MM.1S (cell line): ENCODE measurements at regions not wholly inside any gene's neighbourhood (a gene's known extent, or its start where the extent isn't known, plus 50 kb on each side); places are given as distances from the start of the nearest gene placed in this dataset.

Source experiments
- DNase-seq: peaks from one replicate; pipeline ENCODE4 v3.0.0-alpha.2; 2015
- H2AFZ ChIP-seq: fragments of 300-600 bp; sonication (generic); 2 replicates; pipeline ENCODE4 v1.6.0; 2016; ENCODE audit warnings: antibody characterized with exemption, low read length
- H3F3A ChIP-seq: fragments of 300-600 bp; sonication (generic); 2 replicates; pipeline ENCODE4 v1.6.1; 2016; ENCODE audit warnings: mild to moderate bottlenecking, antibody characterized with exemption, low read length, moderate library complexity, mixed read lengths; ENCODE audit not compliant: insufficient read depth
- H3K27ac ChIP-seq: fragments of 300-600 bp; sonication (generic); 2 replicates; pipeline ENCODE4 v1.5.1; 2016; ENCODE audit warnings: mild to moderate bottlenecking, low read length
- H3K27me3 ChIP-seq: fragments of 300-600 bp; sonication (generic); replicated peaks from 2 replicates; pipeline ENCODE4 v1.6.0; 2016; ENCODE audit warnings: low read length; ENCODE audit not compliant: insufficient read depth
- H3K36me3 ChIP-seq: fragments of 300-600 bp; sonication (generic); replicated peaks from 2 replicates; pipeline ENCODE4 v1.6.1; 2016; ENCODE audit warnings: mild to moderate bottlenecking, low read length, mixed read lengths; ENCODE audit not compliant: insufficient read depth
- H3K4me1 ChIP-seq: fragments of 300-600 bp; sonication (generic); 2 replicates; pipeline ENCODE4 v1.6.1; 2016; ENCODE audit warnings: low read length, mixed read lengths
- H3K4me2 ChIP-seq: fragments of 300-600 bp; sonication (generic); 2 replicates; pipeline ENCODE4 v1.6.0; 2016; ENCODE audit warnings: low read depth, low read length
- H3K4me3 ChIP-seq: fragments of 300-600 bp; sonication (generic); 2 replicates; pipeline ENCODE4 v1.5.1; 2016; ENCODE audit warnings: low read length, mixed read lengths
- H3K79me2 ChIP-seq: fragments of 300-600 bp; sonication (generic); 2 replicates; pipeline ENCODE4 v1.6.1; 2016; ENCODE audit warnings: mixed run types, low read length, mixed read lengths
- H3K9ac ChIP-seq: fragments of 300-600 bp; sonication (generic); 2 replicates; pipeline ENCODE4 v1.6.1; 2016; ENCODE audit warnings: low read length, mixed read lengths
- H3K9me2 ChIP-seq: fragments of 300-600 bp; sonication (generic); replicated peaks from 2 replicates; pipeline ENCODE4 v1.6.1; 2016; ENCODE audit warnings: mild to moderate bottlenecking, low read length, mixed read lengths; ENCODE audit not compliant: insufficient read depth
- H3K9me3 ChIP-seq: fragments of 300-600 bp; sonication (generic); replicated peaks from 2 replicates; pipeline ENCODE4 v1.6.1; 2016; ENCODE audit warnings: mild to moderate bottlenecking, low read length, mixed read lengths; ENCODE audit not compliant: insufficient read depth
- H4K20me1 ChIP-seq: fragments of 300-600 bp; sonication (generic); 2 replicates; pipeline ENCODE4 v1.6.1; 2016; ENCODE audit warnings: mild to moderate bottlenecking, low read length, moderate library complexity, mixed read lengths; ENCODE audit not compliant: insufficient read depth
- EZH2 ChIP-seq: fragments of 300-600 bp; sonication (generic); optimal IDR thresholded peaks from 2 replicates; pipeline ENCODE3; 2017; ENCODE audit warnings: low read depth, mild to moderate bottlenecking, antibody characterized with exemption, low read length, mixed read lengths
- EZH2phosphoT487 ChIP-seq: fragments of 300-600 bp; sonication (generic); IDR thresholded peaks from 2 replicates; pipeline ENCODE4 v1.6.1; 2018; ENCODE audit warnings: antibody characterized with exemption, low read length
- TF ChIP-seq, protein P1 (sequence below): fragments of 300-600 bp; sonication (generic); IDR thresholded peaks from 2 replicates; pipeline ENCODE4 v1.5.1; 2016; ENCODE audit warnings: antibody characterized with exemption, low read length, mixed read lengths

GRCh38 chr2:190742431-190742830 lies 93.5 kb downstream of the NAB1 start:
- Histone ChIP-seq H3K9me3 (no peaks in the 10 kb centered on the region), H3F3A (no peaks in the 10 kb centered on the region), H3K27me3 (no peaks in the 10 kb centered on the region), H3K4me2 (no peak overlapping the region), H2AFZ (no peak overlapping the region), H3K27ac (no peak overlapping the region), H3K9me2 (no peaks in the 10 kb centered on the region), H3K9ac (no peak overlapping the region), H3K4me1 (no peaks in the 10 kb centered on the region), H3K4me3 (no peak overlapping the region), H3K79me2 (no peaks in the 10 kb centered on the region), H3K36me3 (no peaks in the 10 kb centered on the region), H4K20me1 (no peaks in the 10 kb centered on the region)
- no peak for TF ChIP-seq EZH2
- TF ChIP-seq, protein P1, sequence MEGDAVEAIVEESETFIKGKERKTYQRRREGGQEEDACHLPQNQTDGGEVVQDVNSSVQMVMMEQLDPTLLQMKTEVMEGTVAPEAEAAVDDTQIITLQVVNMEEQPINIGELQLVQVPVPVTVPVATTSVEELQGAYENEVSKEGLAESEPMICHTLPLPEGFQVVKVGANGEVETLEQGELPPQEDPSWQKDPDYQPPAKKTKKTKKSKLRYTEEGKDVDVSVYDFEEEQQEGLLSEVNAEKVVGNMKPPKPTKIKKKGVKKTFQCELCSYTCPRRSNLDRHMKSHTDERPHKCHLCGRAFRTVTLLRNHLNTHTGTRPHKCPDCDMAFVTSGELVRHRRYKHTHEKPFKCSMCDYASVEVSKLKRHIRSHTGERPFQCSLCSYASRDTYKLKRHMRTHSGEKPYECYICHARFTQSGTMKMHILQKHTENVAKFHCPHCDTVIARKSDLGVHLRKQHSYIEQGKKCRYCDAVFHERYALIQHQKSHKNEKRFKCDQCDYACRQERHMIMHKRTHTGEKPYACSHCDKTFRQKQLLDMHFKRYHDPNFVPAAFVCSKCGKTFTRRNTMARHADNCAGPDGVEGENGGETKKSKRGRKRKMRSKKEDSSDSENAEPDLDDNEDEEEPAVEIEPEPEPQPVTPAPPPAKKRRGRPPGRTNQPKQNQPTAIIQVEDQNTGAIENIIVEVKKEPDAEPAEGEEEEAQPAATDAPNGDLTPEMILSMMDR, result no peak
- no peak for TF ChIP-seq EZH2phosphoT487
- DNase-seq, result no peak

DNA sequence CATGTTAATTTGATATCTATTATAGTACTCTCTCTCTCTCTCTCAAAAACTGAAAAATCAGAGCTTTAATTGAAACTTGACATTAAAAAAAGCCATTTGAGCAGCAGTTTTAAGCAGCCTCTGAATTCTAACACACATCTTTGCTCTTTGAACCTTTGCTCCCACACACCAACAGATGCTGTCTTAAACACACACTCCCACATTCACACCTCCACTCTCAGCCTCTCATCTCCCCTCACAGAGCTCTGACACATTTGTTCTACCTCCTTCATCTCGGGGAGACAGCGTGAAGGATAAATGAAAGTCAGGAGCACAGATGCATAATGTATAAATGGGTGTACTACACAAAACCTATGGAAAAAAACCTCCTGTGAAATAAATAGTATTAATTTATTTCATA lies 95.2 kb downstream of the NAB1 start:
- Histone ChIP-seq H3K9me3 (no peaks in the 10 kb centered on the region), H3K4me3 (no peak overlapping the region), H3K9me2 (no peaks in the 10 kb centered on the region), H3K9ac (no peak overlapping the region), H3K36me3 (no peaks in the 10 kb centered on the region), H4K20me1 (no peaks in the 10 kb centered on the region), H3K27ac (no peak overlapping the region), H3K27me3 (no peaks in the 10 kb centered on the region), H2AFZ (no peak overlapping the region), H3K79me2 (no peaks in the 10 kb centered on the region), H3F3A (no peaks in the 10 kb centered on the region), H3K4me2 (no peak overlapping the region), H3K4me1 (no peaks in the 10 kb centered on the region)
- DNase-seq, result no peak
- TF ChIP-seq EZH2phosphoT487 (no peak), EZH2 (no peak)
- TF ChIP-seq, protein P1, result no peak

DNA sequence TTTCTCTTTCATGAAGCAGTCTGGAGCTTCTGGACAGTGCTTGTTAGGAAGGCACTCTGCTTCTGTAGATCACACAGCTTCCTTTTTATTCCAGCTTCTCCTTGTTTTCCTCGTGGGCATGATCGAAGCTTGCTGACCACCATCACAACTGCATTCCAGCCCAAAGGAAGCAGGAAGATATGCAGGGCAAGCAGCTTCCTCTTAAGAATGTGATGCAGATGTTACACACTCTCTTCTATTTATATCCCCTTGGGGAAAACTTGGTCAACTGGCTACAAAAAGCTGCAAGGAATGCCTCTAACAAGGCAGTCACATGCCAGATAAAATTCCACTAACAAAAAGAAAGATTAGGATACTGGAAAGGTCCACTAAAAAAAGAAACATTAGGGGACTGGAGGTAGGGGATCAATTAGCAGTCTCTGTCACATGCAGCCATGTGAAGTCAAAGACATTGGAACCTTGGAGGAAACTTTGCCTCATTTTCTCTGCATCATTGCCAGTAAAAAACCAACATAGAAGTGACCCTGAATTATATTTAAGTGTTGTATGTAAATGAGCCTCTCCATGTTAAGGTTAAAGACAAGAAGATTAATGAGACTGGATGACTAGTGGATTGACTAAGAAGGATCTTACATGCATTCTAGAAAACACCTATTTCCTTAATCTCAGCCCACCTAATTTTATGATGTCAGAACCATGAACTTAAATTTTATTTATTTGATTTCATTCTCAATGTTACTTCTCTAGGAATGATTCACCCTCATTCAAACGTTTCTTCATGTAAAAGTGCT lies 98.3 kb downstream of the NAB1 start:
- no peaks in the 10 kb centered on the region for H3K79me2 ChIP-seq
- H4K20me1 ChIP-seq, result no peaks in the 10 kb centered on the region
- no peaks in the 10 kb centered on the region for H3K36me3 ChIP-seq
- no peaks in the 10 kb centered on the region for H3K27me3 ChIP-seq
- DNase-seq, result no peak
- H3K4me2 ChIP-seq, result no peak overlapping the region
- H3K9ac ChIP-seq, result no peak overlapping the region
- no peak for TF ChIP-seq EZH2phosphoT487
- no peak for TF ChIP-seq EZH2
- TF ChIP-seq, protein P1, result no peak
- no peak overlapping the region for H2AFZ ChIP-seq
- H3F3A ChIP-seq, result no peaks in the 10 kb centered on the region
- no peaks in the 10 kb centered on the region for H3K4me1 ChIP-seq
- H3K4me3 ChIP-seq, result no peak overlapping the region
- no peak overlapping the region for H3K27ac ChIP-seq
- no peaks in the 10 kb centered on the region for H3K9me3 ChIP-seq
- H3K9me2 ChIP-seq, result no peaks in the 10 kb centered on the region
